ENCODE measurements at regions not wholly inside any gene's neighbourhood (a gene's known extent, or its start where the extent isn't known, plus 50 kb on each side); places are given as distances from the start of the nearest gene placed in this dataset.

GRCh38 chr2:238557431-238557830 is 130.7 kb downstream of the ASB1 start:
- DNase-seq (ENCODE audit: low read depth): no peak
- H3K4me3 ChIP-seq (ENCODE audit: low read depth, low read length): no peak overlapping the region

DNA sequence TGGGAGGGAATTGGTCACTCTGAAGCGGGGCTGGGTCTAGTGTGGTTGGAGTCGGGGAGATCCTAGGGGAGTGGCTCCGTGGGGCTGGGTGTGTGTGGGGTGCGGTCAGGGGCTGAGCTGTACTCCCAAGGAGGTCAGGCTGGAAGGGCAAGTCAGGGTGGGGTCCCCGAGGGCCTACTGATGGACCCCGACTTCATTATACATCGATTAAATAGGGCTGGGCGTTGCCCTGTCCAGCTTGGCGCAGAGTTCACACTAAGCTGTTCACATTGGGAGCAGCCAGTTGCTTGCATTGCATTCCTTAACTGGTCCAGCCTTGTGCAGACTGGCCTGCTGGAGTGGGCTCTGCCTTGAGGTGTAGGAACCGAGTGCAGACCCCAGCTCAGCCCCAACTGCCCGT is 131.2 kb downstream of the ASB1 start:
- no peak overlapping the region for H3K4me3 ChIP-seq (ENCODE audit: low read depth, low read length)
- DNase-seq (ENCODE audit: low read depth): no peak

DNA sequence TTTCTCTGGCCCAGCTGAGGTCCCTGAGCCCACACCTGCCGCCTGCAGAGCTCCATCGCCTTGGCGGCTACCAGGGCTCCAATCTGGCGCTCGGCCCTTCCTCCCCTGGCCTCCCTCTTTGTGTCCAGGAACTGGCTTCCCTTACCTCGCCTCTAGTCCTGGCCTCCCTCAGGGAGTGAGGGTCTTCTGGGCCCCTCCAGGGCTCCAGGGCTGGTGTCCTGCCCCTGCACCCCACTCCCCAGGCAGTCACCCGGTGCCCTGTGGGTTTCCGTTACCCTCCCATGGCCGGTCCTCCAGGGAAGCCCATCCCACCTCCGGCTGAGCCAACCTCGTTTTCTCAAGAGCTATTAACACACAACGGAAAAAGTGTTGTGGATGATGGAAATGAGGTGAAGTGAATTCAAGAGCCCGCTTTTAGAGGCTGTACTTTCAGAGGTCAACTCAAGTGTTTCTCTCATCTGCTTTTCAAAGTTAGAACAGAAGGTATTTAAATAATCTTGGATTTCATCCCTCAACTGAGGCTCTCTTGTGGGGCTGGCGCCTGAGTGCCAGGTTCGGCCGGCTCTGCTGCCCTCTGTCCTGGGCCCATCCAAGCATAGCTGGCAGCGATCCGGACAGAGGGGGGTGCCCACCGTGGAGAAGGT is 131.9 kb downstream of the ASB1 start:
- no peak for DNase-seq (ENCODE audit: low read depth)
- no peak overlapping the region for H3K4me3 ChIP-seq (ENCODE audit: low read depth, low read length)

GRCh38 chr2:238560234-238560633 is 133.5 kb downstream of the ASB1 start:
- no peak overlapping the region for H3K4me3 ChIP-seq (ENCODE audit: low read depth, low read length)
- DNase-seq (ENCODE audit: low read depth): no peak

DNA sequence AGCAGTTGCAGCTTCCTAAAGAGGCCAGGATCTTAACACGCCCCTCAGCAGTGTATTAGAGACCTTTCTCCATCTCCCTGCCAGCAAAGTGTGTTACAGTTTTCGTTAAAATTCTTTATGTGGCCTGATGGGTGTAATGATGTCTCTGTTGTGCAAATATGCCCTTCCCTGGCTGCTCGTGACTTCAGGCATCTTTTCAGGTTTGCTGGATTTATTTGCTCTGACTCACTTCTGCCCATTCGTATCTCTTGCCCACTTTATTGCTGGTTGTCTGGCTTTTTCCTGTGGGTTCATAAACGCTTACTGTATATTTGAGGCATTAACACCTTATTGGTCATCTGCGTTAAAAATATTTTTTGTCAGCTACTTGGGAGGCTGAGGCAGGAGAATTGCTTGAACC is 134.5 kb downstream of the ASB1 start:
- no peak overlapping the region for H3K4me3 ChIP-seq (ENCODE audit: low read depth, low read length)
- no peak for DNase-seq (ENCODE audit: low read depth)

- no peak for DNase-seq (ENCODE audit: low read depth)
- no peak overlapping the region for H3K4me3 ChIP-seq (ENCODE audit: low read depth, low read length)
These were observed 135.7 kb downstream of the ASB1 start for GRCh38 chr2:238562446-238562845.

GRCh38 chr2:238563551-238563950 is 136.8 kb downstream of the ASB1 start:
- DNase-seq (ENCODE audit: low read depth): no peak
- no peak overlapping the region for H3K4me3 ChIP-seq (ENCODE audit: low read depth, low read length)

GRCh38 chr2:238564286-238564920 is 137.7 kb downstream of the ASB1 start:
- DNase-seq (ENCODE audit: low read depth): no peak
- H3K4me3 ChIP-seq (ENCODE audit: low read depth, low read length): no peak overlapping the region

DNA sequence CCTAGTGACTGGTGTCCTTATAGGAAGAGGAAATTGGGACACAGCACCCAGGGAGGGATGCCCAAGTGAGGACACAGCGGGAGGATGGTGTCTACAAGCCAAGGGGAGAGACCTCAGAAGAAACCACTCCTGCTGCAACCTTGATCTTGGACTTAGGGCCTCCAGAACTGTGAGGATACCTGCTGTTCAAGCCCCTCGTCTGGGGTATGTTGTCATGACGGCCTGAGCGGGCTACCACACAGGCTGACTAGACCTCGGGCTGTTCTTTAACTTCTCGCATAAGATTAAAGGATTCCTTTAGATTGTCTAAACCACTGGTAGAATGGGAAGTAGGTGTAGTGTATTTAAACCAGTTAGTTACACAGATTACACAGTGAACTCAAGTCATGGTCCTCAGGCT is 138.3 kb downstream of the ASB1 start:
- DNase-seq (ENCODE audit: low read depth): no peak
- H3K4me3 ChIP-seq (ENCODE audit: low read depth, low read length): no peak overlapping the region

DNA sequence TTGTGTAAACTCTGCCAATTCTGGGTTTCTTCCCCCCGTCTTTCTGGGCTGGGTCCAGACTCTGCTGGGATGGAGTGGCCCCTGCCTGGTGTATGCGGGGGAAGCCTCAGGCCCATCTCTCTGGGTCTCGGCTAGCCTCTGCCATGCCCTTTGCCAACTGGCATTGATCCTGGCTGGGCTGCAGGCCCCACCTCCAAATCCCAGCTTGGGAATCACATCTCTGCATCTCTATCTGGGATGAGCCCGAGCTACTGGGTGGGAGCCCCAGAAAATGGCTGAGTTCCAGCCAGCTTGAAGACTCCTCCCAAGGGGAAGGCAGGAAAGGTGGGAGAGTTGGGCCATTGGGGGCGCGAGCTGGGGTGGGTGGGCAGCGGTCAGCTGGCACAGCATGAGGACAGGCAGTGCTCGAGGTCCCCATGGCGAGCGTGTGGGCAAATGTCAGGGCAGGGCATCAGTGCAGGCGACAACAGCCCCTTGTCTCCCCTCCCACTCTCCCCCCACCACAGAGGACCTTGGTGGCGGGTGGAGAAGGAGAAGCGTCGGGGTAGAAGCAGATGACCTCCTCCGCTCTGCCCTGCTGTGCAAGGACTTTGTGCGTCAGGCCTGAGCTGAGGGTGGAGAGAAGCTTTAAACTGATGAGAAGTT is 139.4 kb downstream of the ASB1 start:
- H3K4me3 ChIP-seq (ENCODE audit: low read depth, low read length): no peak overlapping the region
- no peak for DNase-seq (ENCODE audit: low read depth)

DNA sequence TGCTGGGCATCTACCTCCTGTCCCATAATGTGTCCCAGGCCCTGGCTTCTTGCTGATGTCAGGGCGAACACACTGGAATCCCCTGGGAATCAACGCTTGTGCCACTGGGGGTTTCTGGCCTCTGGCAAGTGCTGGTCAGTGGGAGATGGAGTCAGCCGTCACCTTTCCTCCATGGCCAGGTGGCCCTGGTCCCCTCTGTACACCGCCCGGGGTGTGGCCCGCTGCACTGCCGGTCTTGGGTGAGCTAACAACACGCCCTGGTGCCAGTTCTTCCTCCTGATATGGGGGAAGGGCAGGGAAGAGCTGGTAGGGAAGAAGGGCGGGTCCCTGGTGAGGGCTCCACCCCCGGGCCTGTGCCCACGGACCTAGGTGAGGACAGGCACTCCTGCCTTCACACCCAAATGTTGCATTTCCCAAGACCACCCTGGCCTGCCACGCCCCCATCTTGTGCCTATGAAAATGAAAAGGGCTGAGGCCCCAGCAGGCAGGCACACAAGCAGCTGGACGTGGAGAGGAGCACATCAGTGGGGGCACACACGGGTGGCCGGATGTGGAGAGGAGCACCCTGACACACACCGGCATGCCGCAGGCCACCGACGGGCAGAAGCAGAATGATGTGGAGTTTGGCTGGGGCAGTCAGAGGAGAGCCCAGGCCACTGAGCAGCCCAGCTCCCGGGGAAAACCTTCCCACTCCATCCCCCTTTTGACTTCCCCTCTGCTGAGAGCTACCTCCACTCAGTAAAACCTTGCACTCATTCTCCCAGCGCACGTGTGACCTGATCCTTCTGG is 140.5 kb downstream of the ASB1 start:
- no peak overlapping the region for H3K4me3 ChIP-seq (ENCODE audit: low read depth, low read length)
- DNase-seq (ENCODE audit: low read depth): no peak

GRCh38 chr2:238567996-238568395 is 141.3 kb downstream of the ASB1 start:
- DNase-seq (ENCODE audit: low read depth): no peak
- H3K4me3 ChIP-seq (ENCODE audit: low read depth, low read length): no peak overlapping the region

- no peak overlapping the region for H3K4me3 ChIP-seq (ENCODE audit: low read depth, low read length)
- no peak for DNase-seq (ENCODE audit: low read depth)
These were observed 142.0 kb downstream of the ASB1 start for GRCh38 chr2:238568455-238569440.

- H3K4me3 ChIP-seq (ENCODE audit: low read depth, low read length): no peak overlapping the region
- no peak for DNase-seq (ENCODE audit: low read depth)
These were observed 142.9 kb downstream of the ASB1 start for GRCh38 chr2:238569507-238570195.

DNA sequence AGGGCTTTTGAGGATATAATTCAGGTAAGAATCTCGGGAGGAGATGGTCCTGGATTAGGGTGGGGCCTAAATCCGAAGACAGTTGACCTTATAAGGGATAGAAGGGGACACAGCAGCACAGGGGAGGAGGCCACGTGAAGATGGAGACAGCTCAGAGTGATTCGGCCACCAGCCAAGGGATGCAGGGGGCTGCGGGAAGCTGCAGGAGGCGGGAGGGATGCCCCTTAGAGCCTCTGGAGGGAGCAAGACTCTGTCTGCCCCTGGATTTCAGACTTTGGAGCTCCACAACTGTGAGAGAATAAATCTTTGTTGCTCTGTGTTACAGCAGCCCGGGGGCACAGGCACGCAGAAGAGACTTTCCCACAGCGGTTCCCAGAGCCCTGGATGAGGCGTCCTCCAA is 143.7 kb downstream of the ASB1 start:
- no peak overlapping the region for H3K4me3 ChIP-seq (ENCODE audit: low read depth, low read length)
- DNase-seq (ENCODE audit: low read depth): no peak

GRCh38 chr2:238570926-238571325 is 144.2 kb downstream of the ASB1 start:
- no peak overlapping the region for H3K4me3 ChIP-seq (ENCODE audit: low read depth, low read length)
- DNase-seq (ENCODE audit: low read depth): no peak

- H3K4me3 ChIP-seq (ENCODE audit: low read depth, low read length): no peak overlapping the region
- DNase-seq (ENCODE audit: low read depth): no peak
These were observed 145.1 kb downstream of the ASB1 start for GRCh38 chr2:238571661-238572372.
